HEK293 (cell line): ENCODE measurements at regions not wholly inside any gene's neighbourhood (a gene's known extent, or its start where the extent isn't known, plus 50 kb on each side); places are given as distances from the start of the nearest gene placed in this dataset.

ENCODE experiments used
- HOXA7 ChIP-seq: sonication (generic); formaldehyde crosslinking; IDR thresholded peaks from 2 replicates; pipeline ENCODE4 v1.8.1; 2022; ENCODE audit warnings: missing genetic modification reagents, borderline replicate concordance
- KLF7 ChIP-seq: fragments of 450-650 bp; formaldehyde crosslinking; IDR thresholded peaks from 2 replicates; pipeline ENCODE4 v1.5.1; 2016; ENCODE audit warnings: missing biosample characterization, missing genetic modification characterization, borderline replicate concordance
- MEIS1 ChIP-seq: sonication (generic); formaldehyde crosslinking; IDR thresholded peaks from 2 replicates; pipeline ENCODE4 v1.8.1; 2022; ENCODE audit warnings: missing genetic modification reagents, mild to moderate bottlenecking, borderline replicate concordance
- SCRT1 ChIP-seq: fragments of 450-650 bp; formaldehyde crosslinking; IDR thresholded peaks from 2 replicates; pipeline ENCODE4 v1.5.1; 2016; ENCODE audit warnings: missing biosample characterization, missing genetic modification characterization, borderline replicate concordance
- SP2 ChIP-seq: fragments of 450-650 bp; formaldehyde crosslinking; IDR thresholded peaks from 2 replicates; pipeline ENCODE4 v1.5.1; 2016; ENCODE audit warnings: missing biosample characterization, missing genetic modification characterization
- TCF7L2 ChIP-seq: IDR thresholded peaks from 2 replicates; pipeline ENCODE4 v1.6.1; 2011; ENCODE audit warnings: low read depth, mild to moderate bottlenecking, inconsistent platforms, low read length, moderate library complexity, borderline replicate concordance
- ZNF174 ChIP-seq: fragments of 450-650 bp; formaldehyde crosslinking; IDR thresholded peaks from 2 replicates; pipeline ENCODE4 v1.5.0; 2017; ENCODE audit warnings: missing biosample characterization, mild to moderate bottlenecking, missing genetic modification characterization
- ZNF214 ChIP-seq: fragments of 450-650 bp; formaldehyde crosslinking; IDR thresholded peaks from 2 replicates; pipeline ENCODE4 v1.5.1; 2017; ENCODE audit warnings: missing biosample characterization, mild to moderate bottlenecking, missing genetic modification characterization, borderline replicate concordance
- ZNF274 ChIP-seq, 2 experiments: fragments of 200-500 bp in 1 of 2; fragments of 450-650 bp in 1 of 2; sonication (Bioruptor generic) in 1 of 2; formaldehyde crosslinking in 1 of 2; IDR thresholded peaks; 2 replicates each; pipeline versions ENCODE4 v1.5.1 to v1.6.1; 2014 to 2016; ENCODE audit warnings: borderline replicate concordance in 1 of 2, inconsistent platforms in 1 of 2, low read length in 1 of 2, missing biosample characterization in 1 of 2, missing genetic modification characterization in 1 of 2
- ZNF660 ChIP-seq: fragments of 450-650 bp; IDR thresholded peaks from 2 replicates; pipeline ENCODE4 v1.5.1; 2018; ENCODE audit warnings: missing biosample characterization, mild to moderate bottlenecking, missing genetic modification characterization
- ZNF776 ChIP-seq: fragments of 450-650 bp; formaldehyde crosslinking; IDR thresholded peaks from 2 replicates; pipeline ENCODE4 v1.5.0; 2017; ENCODE audit warnings: missing biosample characterization, missing genetic modification characterization, borderline replicate concordance
- TF ChIP-seq, protein P1 (sequence below): fragments of 450-650 bp; formaldehyde crosslinking; IDR thresholded peaks from 2 replicates; pipeline ENCODE4 v1.5.1; 2016; ENCODE audit warnings: missing biosample characterization, missing genetic modification characterization
- TF ChIP-seq, protein P2 (sequence below): fragments of 450-650 bp; formaldehyde crosslinking; IDR thresholded peaks from 2 replicates; pipeline ENCODE4 v1.5.1; 2016; ENCODE audit warnings: missing biosample characterization, missing genetic modification characterization, low read depth
- TF ChIP-seq, protein P3 (sequence below): fragments of 450-650 bp; formaldehyde crosslinking; IDR thresholded peaks from 2 replicates; pipeline ENCODE4 v1.5.1; 2016; ENCODE audit warnings: missing biosample characterization, missing genetic modification characterization

DNA sequence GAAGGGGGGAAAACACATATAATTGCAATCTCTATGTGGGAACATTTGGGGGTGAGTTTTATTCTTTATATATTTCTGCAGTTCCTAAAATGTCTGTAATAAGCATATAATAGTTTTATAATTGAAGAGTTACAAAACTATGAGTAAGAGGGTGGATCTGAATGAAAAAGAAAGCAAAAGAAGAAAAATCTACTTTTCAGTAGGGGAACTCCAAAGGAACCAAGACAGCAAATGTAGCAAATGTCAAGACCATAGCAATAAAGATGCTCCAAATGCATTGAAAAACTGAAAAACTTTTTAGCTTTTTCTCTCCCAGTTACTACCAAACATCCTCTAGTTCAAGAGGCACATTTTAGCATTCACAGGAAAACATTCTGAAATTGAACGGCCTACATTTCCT is 434.8 kb downstream of the LMO4 start:
- TF ChIP-seq ZNF776: no peak
- TF ChIP-seq, protein P1, sequence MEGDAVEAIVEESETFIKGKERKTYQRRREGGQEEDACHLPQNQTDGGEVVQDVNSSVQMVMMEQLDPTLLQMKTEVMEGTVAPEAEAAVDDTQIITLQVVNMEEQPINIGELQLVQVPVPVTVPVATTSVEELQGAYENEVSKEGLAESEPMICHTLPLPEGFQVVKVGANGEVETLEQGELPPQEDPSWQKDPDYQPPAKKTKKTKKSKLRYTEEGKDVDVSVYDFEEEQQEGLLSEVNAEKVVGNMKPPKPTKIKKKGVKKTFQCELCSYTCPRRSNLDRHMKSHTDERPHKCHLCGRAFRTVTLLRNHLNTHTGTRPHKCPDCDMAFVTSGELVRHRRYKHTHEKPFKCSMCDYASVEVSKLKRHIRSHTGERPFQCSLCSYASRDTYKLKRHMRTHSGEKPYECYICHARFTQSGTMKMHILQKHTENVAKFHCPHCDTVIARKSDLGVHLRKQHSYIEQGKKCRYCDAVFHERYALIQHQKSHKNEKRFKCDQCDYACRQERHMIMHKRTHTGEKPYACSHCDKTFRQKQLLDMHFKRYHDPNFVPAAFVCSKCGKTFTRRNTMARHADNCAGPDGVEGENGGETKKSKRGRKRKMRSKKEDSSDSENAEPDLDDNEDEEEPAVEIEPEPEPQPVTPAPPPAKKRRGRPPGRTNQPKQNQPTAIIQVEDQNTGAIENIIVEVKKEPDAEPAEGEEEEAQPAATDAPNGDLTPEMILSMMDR (tag by site-specific recombination): no peak
- no peak for TF ChIP-seq SCRT1 (tag by site-specific recombination)
- no peak for TF ChIP-seq ZNF174 (tag by site-specific recombination)
- no peak for TF ChIP-seq ZNF274 (IDR thresholded peaks at IDR 0.05; ENCODE audit: low read length)
- no peak for TF ChIP-seq ZNF274 (tag by site-specific recombination; IDR thresholded peaks at IDR 0.05; ENCODE audit: borderline replicate concordance)
- no peak for TF ChIP-seq ZNF660
- TF ChIP-seq, protein P2, sequence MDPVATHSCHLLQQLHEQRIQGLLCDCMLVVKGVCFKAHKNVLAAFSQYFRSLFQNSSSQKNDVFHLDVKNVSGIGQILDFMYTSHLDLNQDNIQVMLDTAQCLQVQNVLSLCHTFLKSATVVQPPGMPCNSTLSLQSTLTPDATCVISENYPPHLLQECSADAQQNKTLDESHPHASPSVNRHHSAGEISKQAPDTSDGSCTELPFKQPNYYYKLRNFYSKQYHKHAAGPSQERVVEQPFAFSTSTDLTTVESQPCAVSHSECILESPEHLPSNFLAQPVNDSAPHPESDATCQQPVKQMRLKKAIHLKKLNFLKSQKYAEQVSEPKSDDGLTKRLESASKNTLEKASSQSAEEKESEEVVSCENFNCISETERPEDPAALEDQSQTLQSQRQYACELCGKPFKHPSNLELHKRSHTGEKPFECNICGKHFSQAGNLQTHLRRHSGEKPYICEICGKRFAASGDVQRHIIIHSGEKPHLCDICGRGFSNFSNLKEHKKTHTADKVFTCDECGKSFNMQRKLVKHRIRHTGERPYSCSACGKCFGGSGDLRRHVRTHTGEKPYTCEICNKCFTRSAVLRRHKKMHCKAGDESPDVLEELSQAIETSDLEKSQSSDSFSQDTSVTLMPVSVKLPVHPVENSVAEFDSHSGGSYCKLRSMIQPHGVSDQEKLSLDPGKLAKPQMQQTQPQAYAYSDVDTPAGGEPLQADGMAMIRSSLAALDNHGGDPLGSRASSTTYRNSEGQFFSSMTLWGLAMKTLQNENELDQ (tag by site-specific recombination): no peak
- TF ChIP-seq MEIS1 (CRISPR knock-in tag): no peak
- TF ChIP-seq, protein P3, sequence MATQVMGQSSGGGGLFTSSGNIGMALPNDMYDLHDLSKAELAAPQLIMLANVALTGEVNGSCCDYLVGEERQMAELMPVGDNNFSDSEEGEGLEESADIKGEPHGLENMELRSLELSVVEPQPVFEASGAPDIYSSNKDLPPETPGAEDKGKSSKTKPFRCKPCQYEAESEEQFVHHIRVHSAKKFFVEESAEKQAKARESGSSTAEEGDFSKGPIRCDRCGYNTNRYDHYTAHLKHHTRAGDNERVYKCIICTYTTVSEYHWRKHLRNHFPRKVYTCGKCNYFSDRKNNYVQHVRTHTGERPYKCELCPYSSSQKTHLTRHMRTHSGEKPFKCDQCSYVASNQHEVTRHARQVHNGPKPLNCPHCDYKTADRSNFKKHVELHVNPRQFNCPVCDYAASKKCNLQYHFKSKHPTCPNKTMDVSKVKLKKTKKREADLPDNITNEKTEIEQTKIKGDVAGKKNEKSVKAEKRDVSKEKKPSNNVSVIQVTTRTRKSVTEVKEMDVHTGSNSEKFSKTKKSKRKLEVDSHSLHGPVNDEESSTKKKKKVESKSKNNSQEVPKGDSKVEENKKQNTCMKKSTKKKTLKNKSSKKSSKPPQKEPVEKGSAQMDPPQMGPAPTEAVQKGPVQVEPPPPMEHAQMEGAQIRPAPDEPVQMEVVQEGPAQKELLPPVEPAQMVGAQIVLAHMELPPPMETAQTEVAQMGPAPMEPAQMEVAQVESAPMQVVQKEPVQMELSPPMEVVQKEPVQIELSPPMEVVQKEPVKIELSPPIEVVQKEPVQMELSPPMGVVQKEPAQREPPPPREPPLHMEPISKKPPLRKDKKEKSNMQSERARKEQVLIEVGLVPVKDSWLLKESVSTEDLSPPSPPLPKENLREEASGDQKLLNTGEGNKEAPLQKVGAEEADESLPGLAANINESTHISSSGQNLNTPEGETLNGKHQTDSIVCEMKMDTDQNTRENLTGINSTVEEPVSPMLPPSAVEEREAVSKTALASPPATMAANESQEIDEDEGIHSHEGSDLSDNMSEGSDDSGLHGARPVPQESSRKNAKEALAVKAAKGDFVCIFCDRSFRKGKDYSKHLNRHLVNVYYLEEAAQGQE (tag by site-specific recombination): no peak
- no peak for TF ChIP-seq KLF7 (tag by site-specific recombination)
- no peak for TF ChIP-seq HOXA7 (CRISPR knock-in tag)
- TF ChIP-seq ZNF214: no peak
- no peak for TF ChIP-seq SP2 (tag by site-specific recombination)
- no peak for TF ChIP-seq TCF7L2
